ENCODE measurements at regions not wholly inside any gene's neighbourhood (a gene's known extent, or its start where the extent isn't known, plus 50 kb on each side); places are given as distances from the start of the nearest gene placed in this dataset.
"Not testable (repeated sequence)": the region's sequence is repeated elsewhere in the genome, so short reads cannot be mapped to it uniquely, and the experiment has no call there.

DNA sequence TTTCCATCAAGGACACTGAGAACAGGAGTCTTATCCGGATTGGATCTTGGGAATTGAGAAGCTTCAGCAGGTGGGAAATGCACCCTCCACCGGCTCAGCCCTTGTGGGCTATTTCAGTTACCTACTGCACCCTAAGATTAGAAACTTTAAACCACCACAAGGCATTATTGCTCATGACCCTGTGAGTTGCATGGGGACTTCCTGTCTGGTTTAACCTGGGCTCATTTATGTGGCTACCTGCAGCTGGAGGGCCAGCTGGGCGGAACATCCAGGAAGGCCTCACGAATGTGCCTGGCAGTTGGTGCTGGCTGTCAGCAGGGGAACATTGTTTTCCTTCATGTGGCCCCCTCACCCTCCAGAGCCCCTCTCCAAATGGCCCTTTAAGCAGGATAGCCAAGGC, 164.1 kb downstream of the DEFB131A start:
- POLR2A ChIA-PET, result no interaction called here
- no peak for DNase-seq (ENCODE audit: low read depth, low spot score)
- TF ChIP-seq, protein P1, sequence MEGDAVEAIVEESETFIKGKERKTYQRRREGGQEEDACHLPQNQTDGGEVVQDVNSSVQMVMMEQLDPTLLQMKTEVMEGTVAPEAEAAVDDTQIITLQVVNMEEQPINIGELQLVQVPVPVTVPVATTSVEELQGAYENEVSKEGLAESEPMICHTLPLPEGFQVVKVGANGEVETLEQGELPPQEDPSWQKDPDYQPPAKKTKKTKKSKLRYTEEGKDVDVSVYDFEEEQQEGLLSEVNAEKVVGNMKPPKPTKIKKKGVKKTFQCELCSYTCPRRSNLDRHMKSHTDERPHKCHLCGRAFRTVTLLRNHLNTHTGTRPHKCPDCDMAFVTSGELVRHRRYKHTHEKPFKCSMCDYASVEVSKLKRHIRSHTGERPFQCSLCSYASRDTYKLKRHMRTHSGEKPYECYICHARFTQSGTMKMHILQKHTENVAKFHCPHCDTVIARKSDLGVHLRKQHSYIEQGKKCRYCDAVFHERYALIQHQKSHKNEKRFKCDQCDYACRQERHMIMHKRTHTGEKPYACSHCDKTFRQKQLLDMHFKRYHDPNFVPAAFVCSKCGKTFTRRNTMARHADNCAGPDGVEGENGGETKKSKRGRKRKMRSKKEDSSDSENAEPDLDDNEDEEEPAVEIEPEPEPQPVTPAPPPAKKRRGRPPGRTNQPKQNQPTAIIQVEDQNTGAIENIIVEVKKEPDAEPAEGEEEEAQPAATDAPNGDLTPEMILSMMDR (IDR thresholded peaks at IDR 0.05; ENCODE audit: insufficient read depth, low read length, missing control alignments), result no peak

DNA sequence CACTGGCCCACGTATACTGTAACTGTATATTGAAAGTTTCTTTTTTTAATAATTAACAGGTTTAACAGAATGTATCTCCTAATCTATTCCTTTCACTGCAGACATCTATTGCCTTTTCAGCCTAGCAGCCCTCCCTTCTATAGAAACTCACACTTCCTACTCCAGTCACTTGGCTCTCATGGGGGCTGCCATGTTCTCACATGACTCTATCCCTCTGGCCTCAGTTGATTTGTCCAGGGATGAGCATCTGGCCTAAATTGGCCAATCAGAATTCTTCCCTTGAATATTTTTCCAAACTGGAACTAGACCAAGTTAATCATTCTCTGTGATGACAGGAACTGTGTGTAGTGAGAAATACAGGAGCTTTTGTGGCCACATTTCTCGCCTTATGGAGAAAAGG, 166.1 kb downstream of the DEFB131A start:
- H3K4me3 ChIP-seq (ENCODE audit: low read depth, low read length); POLR2A ChIA-PET; DNase-seq (ENCODE audit: low read depth, low spot score); CTCF ChIA-PET: not testable (repeated sequence)

More for the DNA sequence above, 164.1 kb downstream of the DEFB131A start:
- H3K4me3 ChIP-seq (ENCODE audit: low read depth, low read length), result no peak overlapping the region
- CTCF ChIA-PET, result no interaction called here

DNA sequence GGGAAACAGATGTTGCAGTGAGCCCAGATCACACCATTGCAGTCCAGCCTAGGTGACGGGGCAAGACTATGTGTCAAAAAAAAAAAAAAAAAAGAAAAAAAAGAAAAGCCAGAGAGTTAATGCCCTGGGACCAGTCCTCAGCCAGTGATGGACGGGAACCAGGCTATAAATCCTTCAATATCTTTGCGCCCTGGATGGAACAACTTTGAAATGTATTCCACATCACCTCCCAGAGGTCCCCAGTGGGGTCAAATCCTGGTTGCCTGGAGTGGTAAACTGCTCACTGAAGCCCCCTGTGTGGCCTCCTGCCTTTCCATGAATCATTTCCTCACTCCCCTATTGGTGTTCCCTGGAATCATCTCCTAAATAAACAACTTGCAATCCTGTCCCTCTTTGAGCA, 166.9 kb downstream of the DEFB131A start:
- CTCF ChIA-PET, result no interaction called here
- TF ChIP-seq, protein P1 (IDR thresholded peaks at IDR 0.05; ENCODE audit: insufficient read depth, low read length, missing control alignments), result no peak
- POLR2A ChIA-PET, result no interaction called here
- H3K4me3 ChIP-seq (ENCODE audit: low read depth, low read length), result no peak overlapping the region
- no peak for DNase-seq (ENCODE audit: low read depth, low spot score)

DNA sequence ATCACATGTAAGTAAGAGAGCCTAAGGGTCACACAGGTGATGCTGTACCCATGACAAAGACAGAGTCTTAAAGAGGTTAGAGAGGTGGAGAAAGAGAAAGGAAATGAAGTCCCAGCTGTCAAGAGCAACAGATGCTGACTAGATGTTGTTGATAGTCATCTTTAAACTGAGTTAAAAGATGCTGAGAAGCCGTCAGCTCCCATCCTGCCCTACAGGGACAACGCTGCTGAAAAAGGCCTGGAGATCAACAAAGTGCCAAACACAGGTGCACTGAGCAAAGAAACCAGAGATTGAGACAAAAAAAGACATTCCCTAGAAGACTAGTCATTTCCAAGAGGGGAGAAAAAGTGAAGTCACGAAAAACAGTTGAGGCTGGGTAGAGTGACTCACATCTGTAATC, 145.0 kb upstream of the DRD5 start:
- POLR2A ChIA-PET; H3K4me3 ChIP-seq (ENCODE audit: low read depth, low read length); CTCF ChIA-PET; DNase-seq (ENCODE audit: low read depth, low spot score): not testable (repeated sequence)

DNA sequence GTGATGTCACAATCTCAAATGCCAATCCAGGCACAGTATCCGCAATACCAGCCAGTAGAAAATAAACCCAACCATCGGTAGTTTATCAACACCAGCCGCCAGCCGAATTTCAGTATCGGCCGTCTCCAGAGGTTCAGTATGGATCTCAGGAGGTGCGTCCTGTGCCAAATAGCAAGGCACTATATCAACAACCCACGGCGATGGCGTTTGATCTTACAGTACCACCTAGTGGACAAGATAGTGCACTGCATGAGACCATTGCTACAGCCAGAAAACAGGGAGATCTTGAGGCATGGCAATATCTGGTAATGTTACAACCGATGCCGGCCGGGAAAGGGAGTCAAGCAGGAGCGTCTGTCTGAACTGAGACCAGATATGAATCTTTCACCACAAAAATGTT, 121.8 kb upstream of the DRD5 start:
- CTCF ChIA-PET; DNase-seq (ENCODE audit: low read depth, low spot score); POLR2A ChIA-PET; H3K4me3 ChIP-seq (ENCODE audit: low read depth, low read length): not testable (repeated sequence)

DNA sequence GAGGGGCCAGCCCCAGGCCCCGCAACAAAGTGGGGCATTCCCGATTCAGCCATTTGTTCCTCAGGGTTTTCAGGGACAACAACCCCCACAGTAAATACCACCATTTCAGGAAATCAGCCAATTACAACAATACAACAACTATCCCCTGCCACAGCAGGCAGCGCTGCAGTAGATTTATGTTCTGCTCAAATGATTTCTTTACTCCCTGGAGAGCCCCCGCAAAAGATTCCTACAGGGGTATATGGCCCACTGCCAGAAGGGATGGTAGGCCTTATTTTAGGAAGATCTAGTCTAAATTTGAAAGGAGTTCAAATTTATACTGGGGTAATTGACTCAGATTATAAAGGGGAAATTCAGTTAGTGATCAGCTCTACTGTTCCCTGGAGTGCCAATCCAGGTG, 120.5 kb upstream of the DRD5 start:
- not testable (repeated sequence) for H3K4me3 ChIP-seq (ENCODE audit: low read depth, low read length)

DNA sequence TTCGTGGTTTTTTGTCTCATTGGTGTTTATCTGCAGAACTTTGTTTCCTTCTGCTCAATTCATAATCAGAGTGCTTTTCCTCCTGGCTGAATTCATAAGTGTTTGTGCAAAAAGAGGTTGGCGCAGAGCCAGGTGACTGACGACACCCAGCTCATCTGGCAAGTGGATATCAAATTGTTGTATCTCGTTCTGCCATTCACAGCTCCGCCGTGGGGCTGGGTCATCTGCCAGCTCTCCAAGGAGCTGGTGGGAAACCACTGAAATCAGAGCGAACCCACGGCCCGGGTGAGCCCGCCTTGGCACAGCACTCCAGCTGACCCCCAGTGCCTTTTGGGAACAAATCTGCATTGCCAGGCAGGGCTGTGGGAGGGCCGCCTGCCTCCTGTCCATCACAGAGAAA, 110.7 kb upstream of the DRD5 start:
- CTCF ChIA-PET; H3K4me3 ChIP-seq (ENCODE audit: low read depth, low read length); DNase-seq (ENCODE audit: low read depth, low spot score): not testable (repeated sequence)
- POLR2A ChIA-PET, result interaction anchor here (0.6 kb wide), 1 partner anchor 447 kb away, joined by 3 read pairs; no protein-coding TSS in a partner anchor

More for the DNA sequence above, 120.5 kb upstream of the DRD5 start:
- POLR2A ChIA-PET; CTCF ChIA-PET; DNase-seq (ENCODE audit: low read depth, low spot score): not testable (repeated sequence)

DNA sequence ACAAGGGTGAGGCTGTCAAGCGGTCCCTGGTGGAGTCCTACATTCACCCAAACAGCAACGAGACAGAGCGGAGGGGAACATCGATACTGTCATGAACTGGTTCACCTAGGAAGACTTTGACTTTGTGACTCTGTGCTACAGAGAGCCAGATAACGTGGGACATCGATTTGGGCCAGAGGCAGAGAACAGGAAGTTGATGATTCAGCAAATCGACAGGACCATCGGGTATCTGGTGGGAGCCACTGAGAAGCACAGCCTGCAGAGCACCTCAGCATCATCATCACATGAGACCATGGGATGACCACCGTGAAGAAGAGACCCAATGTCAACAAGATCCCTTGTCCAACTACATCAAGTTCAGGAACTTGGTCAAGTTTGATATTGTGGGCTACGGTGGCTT, 104.1 kb upstream of the DRD5 start:
- DNase-seq (ENCODE audit: low read depth, low spot score); CTCF ChIA-PET; POLR2A ChIA-PET; H3K4me3 ChIP-seq (ENCODE audit: low read depth, low read length): not testable (repeated sequence)

DNA sequence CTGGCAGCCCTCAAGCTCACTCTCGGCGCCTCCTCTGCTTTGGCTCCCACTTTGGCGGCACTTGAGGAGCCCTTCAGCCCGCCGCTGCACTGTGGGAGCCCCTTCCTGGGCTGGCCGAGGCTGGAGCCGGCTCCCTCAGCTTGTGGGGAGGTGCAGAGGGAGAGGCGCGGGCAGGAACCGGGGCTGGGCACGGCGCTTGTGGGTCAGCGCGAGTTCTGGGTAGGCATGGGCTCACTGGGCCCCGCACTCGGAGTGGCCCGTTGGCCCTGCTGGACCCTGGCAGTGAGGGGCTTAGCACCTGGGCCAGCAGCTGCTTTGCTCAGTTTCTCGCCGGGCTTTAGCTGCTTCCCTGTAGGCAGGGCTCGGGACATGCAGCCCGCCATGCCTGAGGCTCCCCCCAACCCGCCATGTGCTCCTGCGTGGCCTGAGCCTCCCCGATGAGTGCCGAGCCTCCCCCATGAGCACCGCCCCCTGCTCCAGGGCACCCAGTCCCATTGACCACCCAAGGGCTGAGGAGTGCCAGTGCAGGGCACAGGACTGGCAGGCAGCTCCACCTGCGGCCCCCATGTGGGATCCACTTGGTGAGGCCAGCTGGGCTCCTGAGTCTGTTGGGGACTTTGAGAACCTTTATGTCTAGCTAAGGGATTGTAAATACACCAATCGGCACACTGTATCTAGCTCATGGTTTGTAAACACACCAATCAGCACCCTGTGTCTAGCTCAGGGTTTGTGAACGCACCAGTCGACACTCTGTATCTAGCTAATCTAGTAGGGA, 101.5 kb upstream of the DRD5 start:
- CTCF ChIA-PET, result no interaction called here
- H3K4me3 ChIP-seq (ENCODE audit: low read depth, low read length), result no peak overlapping the region
- POLR2A ChIA-PET, result no interaction called here
- no peak for DNase-seq (ENCODE audit: low read depth, low spot score)
- TF ChIP-seq, protein P1 (IDR thresholded peaks at IDR 0.05; ENCODE audit: insufficient read depth, low read length, missing control alignments), result no peak

DNA sequence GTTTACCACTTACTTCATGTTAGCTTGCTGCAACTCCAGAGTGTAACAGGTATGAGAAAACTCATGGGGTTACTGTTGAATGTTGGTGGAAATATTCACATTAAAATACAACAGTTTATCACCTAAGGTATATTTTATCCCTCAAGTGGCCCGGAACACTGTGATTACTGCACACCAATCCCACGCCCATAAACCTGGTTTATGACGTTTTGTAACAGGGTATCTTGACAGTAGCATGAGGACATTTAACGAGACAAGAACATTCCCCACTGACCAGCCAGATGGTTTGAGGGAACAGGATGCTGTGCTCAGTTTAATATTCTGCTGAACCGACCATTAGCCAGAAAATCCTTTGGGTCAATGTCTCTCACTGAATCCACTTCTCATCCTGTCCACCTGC, 98.3 kb upstream of the DRD5 start:
- POLR2A ChIA-PET; H3K4me3 ChIP-seq (ENCODE audit: low read depth, low read length); DNase-seq (ENCODE audit: low read depth, low spot score); CTCF ChIA-PET: not testable (repeated sequence)

DNA sequence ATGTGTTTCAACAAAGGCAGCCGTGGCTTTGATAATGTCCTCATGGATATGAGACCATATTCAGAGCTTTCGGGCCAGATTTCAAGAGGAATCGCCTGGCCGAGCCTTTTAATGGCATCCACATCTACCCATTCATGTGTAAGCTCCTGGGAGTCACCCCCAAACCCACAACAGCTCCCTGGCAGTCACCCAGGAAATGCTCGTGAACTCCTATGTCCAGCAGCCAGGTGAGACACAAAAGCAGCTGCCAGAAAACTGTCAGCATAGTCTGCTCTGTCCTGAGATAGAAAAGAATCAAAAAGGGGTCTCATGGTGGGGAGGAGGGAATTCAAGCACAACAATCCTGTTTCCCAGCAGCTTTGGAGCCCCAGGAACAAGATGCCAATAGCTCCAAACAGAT, 96.4 kb upstream of the DRD5 start:
- DNase-seq (ENCODE audit: low read depth, low spot score); H3K4me3 ChIP-seq (ENCODE audit: low read depth, low read length); POLR2A ChIA-PET; CTCF ChIA-PET: not testable (repeated sequence)

All from AG04449 (cell line).